Ovary (tissue), 3 donors: ENCODE measurements at regions not wholly inside any gene's neighbourhood (a gene's known extent, or its start where the extent isn't known, plus 50 kb on each side); places are given as distances from the start of the nearest gene placed in this dataset.

ENCODE experiments used
- POLR2A ChIP-seq: fragments of 450-650 bp; IDR thresholded peaks from one replicate; pipeline ENCODE4 v1.6.1; 2017; ENCODE audit warnings: antibody characterized with exemption, mild to moderate bottlenecking, moderate library complexity
- TF ChIP-seq, protein P1 (sequence below), 3 donors: fragments of 450-650 bp in 2 of 3; fragments of 200-600 bp in 1 of 3; IDR thresholded peaks; one replicate each; pipeline versions ENCODE4 v1.5.1 to v1.8.0; 2016 to 2022; ENCODE audit warnings: antibody characterized with exemption in 3 of 3, mild to moderate bottlenecking in 1 of 3
- donor health status: DM: no; HTN: no; CAD: no.

- TF ChIP-seq, protein P1, sequence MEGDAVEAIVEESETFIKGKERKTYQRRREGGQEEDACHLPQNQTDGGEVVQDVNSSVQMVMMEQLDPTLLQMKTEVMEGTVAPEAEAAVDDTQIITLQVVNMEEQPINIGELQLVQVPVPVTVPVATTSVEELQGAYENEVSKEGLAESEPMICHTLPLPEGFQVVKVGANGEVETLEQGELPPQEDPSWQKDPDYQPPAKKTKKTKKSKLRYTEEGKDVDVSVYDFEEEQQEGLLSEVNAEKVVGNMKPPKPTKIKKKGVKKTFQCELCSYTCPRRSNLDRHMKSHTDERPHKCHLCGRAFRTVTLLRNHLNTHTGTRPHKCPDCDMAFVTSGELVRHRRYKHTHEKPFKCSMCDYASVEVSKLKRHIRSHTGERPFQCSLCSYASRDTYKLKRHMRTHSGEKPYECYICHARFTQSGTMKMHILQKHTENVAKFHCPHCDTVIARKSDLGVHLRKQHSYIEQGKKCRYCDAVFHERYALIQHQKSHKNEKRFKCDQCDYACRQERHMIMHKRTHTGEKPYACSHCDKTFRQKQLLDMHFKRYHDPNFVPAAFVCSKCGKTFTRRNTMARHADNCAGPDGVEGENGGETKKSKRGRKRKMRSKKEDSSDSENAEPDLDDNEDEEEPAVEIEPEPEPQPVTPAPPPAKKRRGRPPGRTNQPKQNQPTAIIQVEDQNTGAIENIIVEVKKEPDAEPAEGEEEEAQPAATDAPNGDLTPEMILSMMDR (IDR thresholded peaks at IDR 0.05) = no peak
- TF ChIP-seq POLR2A = no peak
Measured at GRCh38 chr13:55792544-55793193, 1348.0 kb upstream of the PRR20A start.
